Esophagus muscularis mucosa (tissue), 4 donors: ENCODE measurements at regions not wholly inside any gene's neighbourhood (a gene's known extent, or its start where the extent isn't known, plus 50 kb on each side); places are given as distances from the start of the nearest gene placed in this dataset.

Source experiments
- DNase-seq: peaks from one replicate; pipeline ENCODE4 v3.0.0-alpha.2; 2017; ENCODE audit errors: extremely low spot score
- H3K27ac ChIP-seq, 4 donors: fragments of 200-600 bp; sonication (generic); replicated peaks in 1 of 4; 1 replicate in 3 of 4; 2 replicates in 1 of 4; pipeline ENCODE4 v1.5.1; 2016 to 2019; ENCODE audit warnings: mild to moderate bottlenecking in 1 of 4
- H3K27me3 ChIP-seq, 4 donors: fragments of 200-600 bp; sonication (generic); one replicate each; pipeline versions ENCODE4 v1.5.1 to v1.6.0; 2016 to 2019
- H3K36me3 ChIP-seq, 4 donors: fragments of 200-600 bp; sonication (generic); one replicate each; pipeline ENCODE4 v1.5.1; 2016 to 2019
- H3K4me1 ChIP-seq, 4 donors: fragments of 200-600 bp; sonication (generic); one replicate each; pipeline ENCODE4 v1.5.1; 2016 to 2019
- H3K4me3 ChIP-seq, 4 donors: fragments of 200-600 bp; sonication (generic); 1 replicate in 2 of 4; 2 replicates in 2 of 4; pipeline ENCODE4 v1.5.1; 2016 to 2019; ENCODE audit warnings: mild to moderate bottlenecking in 4 of 4, moderate library complexity in 1 of 4
- H3K9me3 ChIP-seq, 4 donors: fragments of 200-600 bp; sonication (generic); 1 replicate in 3 of 4; 2 replicates in 1 of 4; pipeline ENCODE4 v1.5.1; 2016 to 2019
- EP300 ChIP-seq: sonication (generic); formaldehyde crosslinking; IDR thresholded peaks from one replicate; pipeline ENCODE4 v1.6.1; 2017; ENCODE audit warnings: antibody characterized with exemption
- POLR2A ChIP-seq: fragments of 450-650 bp; IDR thresholded peaks from one replicate; pipeline ENCODE4 v1.6.1; 2017; ENCODE audit warnings: antibody characterized with exemption, moderate library complexity, mild to moderate bottlenecking, low read depth
- POLR2AphosphoS5 ChIP-seq, 2 donors: sonication (generic); formaldehyde crosslinking; IDR thresholded peaks; one replicate each; pipeline ENCODE4 v1.6.1; 2017; ENCODE audit warnings: antibody characterized with exemption in 2 of 2
- WGBS: methylation state at CpG from one replicate; pipeline ENCODE4 v1.1.5; 2018; 5-methylcytosine and 5-hydroxymethylcytosine counted together
- intact Hi-C: fragments of 100-400 bp; cut with DNase I; formaldehyde crosslinking; loops from one replicate; pipeline ENCODE4 v1.15.1; 2023
- TF ChIP-seq, protein P1 (sequence below), 3 experiments: fragments of 200-600 bp in 2 of 3; fragments of 450-650 bp in 1 of 3; sonication (generic) in 2 of 3; IDR thresholded peaks; one replicate each; pipeline ENCODE4 v1.5.1; 2017 to 2019; ENCODE audit warnings: antibody characterized with exemption in 3 of 3, mild to moderate bottlenecking in 2 of 3, moderate library complexity in 1 of 3

- intact Hi-C loops: no loop called here
- Histone ChIP-seq H3K9me3 (no peaks in the 10 kb centered on the region), H3K27ac (no peak overlapping the region), H3K36me3 (no peaks in the 10 kb centered on the region), H3K27me3 (no peaks in the 10 kb centered on the region), H3K4me1 (no peaks in the 10 kb centered on the region), H3K4me3 (no peak overlapping the region)
- no CpG with 5 or more reads among the region's 1 CpG for WGBS
- TF ChIP-seq POLR2A (no peak), POLR2AphosphoS5 (IDR thresholded peaks at IDR 0.05) (no peak), EP300 (no peak)
- TF ChIP-seq, protein P1, sequence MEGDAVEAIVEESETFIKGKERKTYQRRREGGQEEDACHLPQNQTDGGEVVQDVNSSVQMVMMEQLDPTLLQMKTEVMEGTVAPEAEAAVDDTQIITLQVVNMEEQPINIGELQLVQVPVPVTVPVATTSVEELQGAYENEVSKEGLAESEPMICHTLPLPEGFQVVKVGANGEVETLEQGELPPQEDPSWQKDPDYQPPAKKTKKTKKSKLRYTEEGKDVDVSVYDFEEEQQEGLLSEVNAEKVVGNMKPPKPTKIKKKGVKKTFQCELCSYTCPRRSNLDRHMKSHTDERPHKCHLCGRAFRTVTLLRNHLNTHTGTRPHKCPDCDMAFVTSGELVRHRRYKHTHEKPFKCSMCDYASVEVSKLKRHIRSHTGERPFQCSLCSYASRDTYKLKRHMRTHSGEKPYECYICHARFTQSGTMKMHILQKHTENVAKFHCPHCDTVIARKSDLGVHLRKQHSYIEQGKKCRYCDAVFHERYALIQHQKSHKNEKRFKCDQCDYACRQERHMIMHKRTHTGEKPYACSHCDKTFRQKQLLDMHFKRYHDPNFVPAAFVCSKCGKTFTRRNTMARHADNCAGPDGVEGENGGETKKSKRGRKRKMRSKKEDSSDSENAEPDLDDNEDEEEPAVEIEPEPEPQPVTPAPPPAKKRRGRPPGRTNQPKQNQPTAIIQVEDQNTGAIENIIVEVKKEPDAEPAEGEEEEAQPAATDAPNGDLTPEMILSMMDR (IDR thresholded peaks at IDR 0.05): no peak
- DNase-seq: no peak
Observed at GRCh38 chr3:146300768-146301167, 49.9 kb upstream of the PLSCR4 start.
